ENCODE measurements at regions not wholly inside any gene's neighbourhood (a gene's known extent, or its start where the extent isn't known, plus 50 kb on each side); places are given as distances from the start of the nearest gene placed in this dataset.

GRCh38 chr2:235270956-235271355, 222.9 kb upstream of the AGAP1 start:
- Histone ChIP-seq H3K4me1 (ENCODE audit: control insufficient read depth, insufficient read depth, low read length) (no peaks in the 10 kb centered on the region), H3K36me3 (ENCODE audit: control insufficient read depth, insufficient read depth, low read length) (no peaks in the 10 kb centered on the region), H3K27me3 (ENCODE audit: control insufficient read depth, insufficient read depth, low read length) (peaks cover 14% of the 10 kb centered on the region), H3K9me3 (ENCODE audit: control insufficient read depth, insufficient read depth, low read depth, low read length) (no peaks in the 10 kb centered on the region), H3K27ac (ENCODE audit: low read length) (no peak overlapping the region), H3K4me3 (ENCODE audit: low read depth in 2 of 2, low read length in 2 of 2) (no peak overlapping the region)
- intact Hi-C loops (cut with micrococcal nuclease; ENCODE audit: unreplicated experiment) = no loop called here
- DNase-seq (ENCODE audit: low read depth, low spot score) = no peak
- BruUV-seq (replicated peaks) = no TSS peak
- ATAC-seq = no peak
- TF ChIP-seq SIN3A (IDR thresholded peaks at IDR 0.05; ENCODE audit: borderline replicate concordance, insufficient read depth, low read depth, low read length) = no peak
- no peak for TF ChIP-seq REST (IDR thresholded peaks at IDR 0.05; ENCODE audit: insufficient read depth in 1 of 2, low read depth in 2 of 2, low read length in 1 of 2)
- TF ChIP-seq CTCF (IDR thresholded peaks at IDR 0.05) = no peak
- TF ChIP-seq POLR2AphosphoS5 (IDR thresholded peaks at IDR 0.05; ENCODE audit: low read depth, low read length) = no peak
- TF ChIP-seq TCF7L2 (IDR thresholded peaks at IDR 0.05; ENCODE audit: low read depth, low read length) = no peak
- in situ Hi-C loops (cut with HindIII; ENCODE audit: low pct_unique_long_range_greater_than_20kb, low sequenced_read_pairs) = no loop called here
- ChIA-PET POLR2A (no interaction called here), CTCF (no interaction called here)

- TF ChIP-seq REST (IDR thresholded peaks at IDR 0.05; ENCODE audit: insufficient read depth in 1 of 2, low read depth in 2 of 2, low read length in 1 of 2) = no peak
- TF ChIP-seq POLR2AphosphoS5 (IDR thresholded peaks at IDR 0.05; ENCODE audit: low read depth, low read length) = no peak
- no peak for TF ChIP-seq TCF7L2 (IDR thresholded peaks at IDR 0.05; ENCODE audit: low read depth, low read length)
- TF ChIP-seq SIN3A (IDR thresholded peaks at IDR 0.05; ENCODE audit: borderline replicate concordance, insufficient read depth, low read depth, low read length) = no peak
- TF ChIP-seq CTCF (IDR thresholded peaks at IDR 0.05) = no peak
- no peak for ATAC-seq
- in situ Hi-C loops (cut with HindIII; ENCODE audit: low pct_unique_long_range_greater_than_20kb, low sequenced_read_pairs) = no loop called here
- H3K4me3 ChIP-seq (ENCODE audit: low read depth in 2 of 2, low read length in 2 of 2) = no peak overlapping the region
- no TSS peak for BruUV-seq (replicated peaks)
- POLR2A ChIA-PET = no interaction called here
- intact Hi-C loops (cut with micrococcal nuclease; ENCODE audit: unreplicated experiment) = no loop called here
- CTCF ChIA-PET = no interaction called here
- H3K36me3 ChIP-seq (ENCODE audit: control insufficient read depth, insufficient read depth, low read length) = no peaks in the 10 kb centered on the region
- DNase-seq (ENCODE audit: low read depth, low spot score) = no peak
- H3K27ac ChIP-seq (ENCODE audit: low read length) = no peak overlapping the region
- H3K4me1 ChIP-seq (ENCODE audit: control insufficient read depth, insufficient read depth, low read length) = no peaks in the 10 kb centered on the region
- H3K27me3 ChIP-seq (ENCODE audit: control insufficient read depth, insufficient read depth, low read length) = peaks cover 15% of the 10 kb centered on the region
- H3K9me3 ChIP-seq (ENCODE audit: control insufficient read depth, insufficient read depth, low read depth, low read length) = no peaks in the 10 kb centered on the region
Observed at GRCh38 chr2:235271936-235272335, 221.9 kb upstream of the AGAP1 start.
